D721Med (cell line): ENCODE measurements at regions not wholly inside any gene's neighbourhood (a gene's known extent, or its start where the extent isn't known, plus 50 kb on each side); places are given as distances from the start of the nearest gene placed in this dataset.

ENCODE experiments used
- DNase-seq: peaks from one replicate; pipeline ENCODE4 v3.0.0; 2011; ENCODE audit warnings: low spot score; ENCODE audit not compliant: insufficient read length
- FAIRE-seq: peaks from 2 replicates; lab custom pipeline; 2011; peaks lifted over from hg19 to GRCh38; lab: Jason Lieb, UNC
- CTCF ChIP-seq: IDR thresholded peaks from 2 replicates; pipeline ENCODE4 v1.5.1; 2012; ENCODE audit warnings: mild to moderate bottlenecking, control low read depth; ENCODE audit not compliant: insufficient read depth; ENCODE audit errors: missing control alignments

GRCh38 chr2:186959486-186959885 lies 110.5 kb upstream of the ZSWIM2 start:
- DNase-seq (no peak), FAIRE-seq (no peak)
- TF ChIP-seq CTCF = no peak

- DNase-seq (no peak), FAIRE-seq (no peak)
- TF ChIP-seq CTCF = no peak
Measured at GRCh38 chr2:186950694-186951093, 101.7 kb upstream of the ZSWIM2 start.

- no peak for FAIRE-seq
- DNase-seq = no peak
- TF ChIP-seq CTCF = no peak
Measured at GRCh38 chr2:186949726-186950256, 100.8 kb upstream of the ZSWIM2 start.

- no peak for DNase-seq
- no peak for TF ChIP-seq CTCF
- FAIRE-seq = no peak
Measured at GRCh38 chr2:186947516-186947915, 98.5 kb upstream of the ZSWIM2 start.

- no peak for FAIRE-seq
- TF ChIP-seq CTCF = no peak
Measured at GRCh38 chr2:186946896-186947467, 98.0 kb upstream of the ZSWIM2 start.

GRCh38 chr2:186941853-186942252 lies 92.9 kb upstream of the ZSWIM2 start:
- DNase-seq (no peak), FAIRE-seq (no peak)
- no peak for TF ChIP-seq CTCF

More at GRCh38 chr2:186946896-186947467, 98.0 kb upstream of the ZSWIM2 start:
- DNase-seq = no peak

GRCh38 chr2:186940463-186940862 lies 91.5 kb upstream of the ZSWIM2 start:
- TF ChIP-seq CTCF = no peak
- DNase-seq (no peak), FAIRE-seq (no peak)
